Neural cell (in vitro differentiated cells): ENCODE measurements at regions not wholly inside any gene's neighbourhood (a gene's known extent, or its start where the extent isn't known, plus 50 kb on each side); places are given as distances from the start of the nearest gene placed in this dataset.

ENCODE experiments used
- H2AFZ ChIP-seq: fragments of 200-600, 300-800 bp; sonication (generic), shearing (Covaris generic); 2 replicates; pipeline ENCODE4 v1.6.0; 2014; ENCODE audit warnings: low read depth, mild to moderate bottlenecking, antibody characterized with exemption, low read length, moderate library complexity
- H3F3A ChIP-seq: fragments of 200-600 bp; shearing (Covaris generic); 2 replicates; pipeline ENCODE4 v1.6.1; 2016; ENCODE audit warnings: mild to moderate bottlenecking, moderate library complexity, mixed read lengths, antibody characterized with exemption, low read length; ENCODE audit not compliant: insufficient read depth, poor library complexity, severe bottlenecking
- H3K27ac ChIP-seq: fragments of 200-600, 300-800 bp; sonication (generic), shearing (Covaris generic); 2 replicates; pipeline ENCODE4 v1.5.1; 2014; ENCODE audit warnings: mild to moderate bottlenecking, low read length, moderate library complexity
- H3K27me3 ChIP-seq: fragments of 300-800, 200-600 bp; sonication (generic), shearing (Covaris generic); 2 replicates; pipeline ENCODE4 v1.6.0; 2014; ENCODE audit warnings: mild to moderate bottlenecking, low read depth, low read length, moderate library complexity; ENCODE audit not compliant: insufficient read depth
- H3K36me3 ChIP-seq: fragments of 300-800, 200-600 bp; sonication (generic), shearing (Covaris generic); 2 replicates; pipeline ENCODE4 v1.5.1; 2014; ENCODE audit warnings: mild to moderate bottlenecking, antibody characterized with exemption, low read length, moderate library complexity; ENCODE audit not compliant: insufficient read depth
- H3K4me2 ChIP-seq: fragments of 300-800, 200-600 bp; sonication (generic), shearing (Covaris generic); 2 replicates; pipeline ENCODE4 v1.6.0; 2014; ENCODE audit warnings: mild to moderate bottlenecking, low read length
- H3K4me3 ChIP-seq: fragments of 300-800, 200-600 bp; sonication (generic), shearing (Covaris generic); 2 replicates; pipeline ENCODE4 v1.5.1; 2014; ENCODE audit warnings: mild to moderate bottlenecking, low read length, moderate library complexity
- H3K79me2 ChIP-seq: fragments of 200-600 bp; shearing (Covaris generic); replicated peaks from 2 replicates; pipeline ENCODE4 v1.6.0; 2014; ENCODE audit warnings: mild to moderate bottlenecking, low read length, moderate library complexity; ENCODE audit not compliant: insufficient read depth
- H3K9ac ChIP-seq: fragments of 300-800, 200-600 bp; sonication (generic), shearing (Covaris generic); 2 replicates; pipeline ENCODE4 v1.6.1; 2016; ENCODE audit warnings: mild to moderate bottlenecking, low read length, mixed read lengths
- H3K9me2 ChIP-seq: fragments of 200-600 bp; shearing (Covaris generic); 2 replicates; pipeline ENCODE4 v1.6.1; 2016; ENCODE audit warnings: mild to moderate bottlenecking, low read length, mixed read lengths; ENCODE audit not compliant: insufficient read depth
- H3K9me3 ChIP-seq: fragments of 200-600, 300-800 bp; sonication (generic), shearing (Covaris generic); 2 replicates; pipeline ENCODE4 v1.6.1; 2016; ENCODE audit warnings: mild to moderate bottlenecking, mixed run types, low read length, moderate library complexity, mixed read lengths
- H4K20me1 ChIP-seq: fragments of 200-600 bp; shearing (Covaris generic); 2 replicates; pipeline ENCODE4 v1.6.1; 2016; ENCODE audit warnings: mild to moderate bottlenecking, mixed run types; ENCODE audit not compliant: insufficient read depth
- EP300 ChIP-seq: fragments of 450-650 bp; conservative IDR thresholded peaks from 2 replicates; pipeline ENCODE4 v1.6.1; 2014; ENCODE audit warnings: antibody characterized with exemption, mild to moderate bottlenecking, moderate library complexity; ENCODE audit not compliant: poor library complexity, severe bottlenecking
- EZH2 ChIP-seq: fragments of 200-600, 300-800 bp; shearing (Covaris generic), sonication (generic); IDR thresholded peaks from 2 replicates; pipeline ENCODE4 v1.6.1; 2014; ENCODE audit warnings: antibody characterized with exemption, low read length, borderline replicate concordance, mild to moderate bottlenecking; ENCODE audit not compliant: insufficient read depth, poor library complexity, severe bottlenecking
- MXI1 ChIP-seq: fragments of 450-650 bp; conservative IDR thresholded peaks from 2 replicates; pipeline ENCODE4 v1.6.1; 2014; ENCODE audit warnings: antibody characterized with exemption, mild to moderate bottlenecking; ENCODE audit not compliant: poor library complexity, severe bottlenecking
- POLR2AphosphoS5 ChIP-seq: IDR thresholded peaks from 2 replicates; pipeline ENCODE4 v1.6.1; 2012
- RAD21 ChIP-seq: fragments of 450-650 bp; conservative IDR thresholded peaks from 2 replicates; pipeline ENCODE4 v1.6.1; 2014; ENCODE audit warnings: antibody characterized with exemption, mild to moderate bottlenecking, moderate library complexity
- SMC3 ChIP-seq: fragments of 450-650 bp; conservative IDR thresholded peaks from 2 replicates; pipeline ENCODE4 v1.6.1; 2014; ENCODE audit warnings: antibody characterized with exemption, mild to moderate bottlenecking, moderate library complexity; ENCODE audit not compliant: poor library complexity
- TAF1 ChIP-seq: IDR thresholded peaks from 2 replicates; pipeline ENCODE4 v1.6.1; 2012; ENCODE audit warnings: low read depth
- TF ChIP-seq, protein P1 (sequence below): IDR thresholded peaks from 2 replicates; pipeline ENCODE4 v1.6.1; 2012; ENCODE audit warnings: borderline replicate concordance
- TF ChIP-seq, protein P2 (sequence below): fragments of 450-650 bp; IDR thresholded peaks from 2 replicates; pipeline ENCODE4 v1.5.1; 2014; ENCODE audit warnings: antibody characterized with exemption, mild to moderate bottlenecking, moderate library complexity; ENCODE audit not compliant: poor library complexity, severe bottlenecking

DNA sequence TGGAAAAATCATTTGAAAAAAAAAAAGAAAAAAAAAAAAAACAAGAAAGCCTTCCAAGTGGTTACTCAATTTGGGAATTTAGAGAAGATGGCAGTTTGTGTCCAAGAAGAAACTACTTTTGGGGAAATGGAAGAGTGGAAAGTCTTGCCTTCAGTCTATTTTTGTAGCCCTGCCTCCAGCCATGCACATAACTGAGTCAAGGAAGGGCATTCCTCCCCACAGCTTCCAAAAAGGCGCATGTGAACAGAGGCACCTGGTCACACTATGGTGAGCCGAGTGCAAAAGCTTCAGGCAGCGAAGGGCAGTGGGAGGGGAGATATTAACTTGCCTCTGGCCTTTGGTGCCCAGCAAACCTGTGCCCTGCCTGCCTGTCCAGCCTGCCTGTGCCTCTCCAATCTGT is 163.7 kb downstream of the SMIM20 start:
- no peaks in the 10 kb centered on the region for H4K20me1 ChIP-seq
- no peak overlapping the region for H3K9ac ChIP-seq
- no peak overlapping the region for H3K4me3 ChIP-seq
- H3F3A ChIP-seq = no peaks in the 10 kb centered on the region
- H2AFZ ChIP-seq = no peak overlapping the region
- no peaks in the 10 kb centered on the region for H3K9me2 ChIP-seq
- no peaks in the 10 kb centered on the region for H3K9me3 ChIP-seq
- H3K27ac ChIP-seq = no peak overlapping the region
- H3K79me2 ChIP-seq = no peaks in the 10 kb centered on the region
- TF ChIP-seq MXI1 (no peak), SMC3 (no peak)
- no peaks in the 10 kb centered on the region for H3K36me3 ChIP-seq
- no peak overlapping the region for H3K4me2 ChIP-seq
- no peaks in the 10 kb centered on the region for H3K27me3 ChIP-seq

DNA sequence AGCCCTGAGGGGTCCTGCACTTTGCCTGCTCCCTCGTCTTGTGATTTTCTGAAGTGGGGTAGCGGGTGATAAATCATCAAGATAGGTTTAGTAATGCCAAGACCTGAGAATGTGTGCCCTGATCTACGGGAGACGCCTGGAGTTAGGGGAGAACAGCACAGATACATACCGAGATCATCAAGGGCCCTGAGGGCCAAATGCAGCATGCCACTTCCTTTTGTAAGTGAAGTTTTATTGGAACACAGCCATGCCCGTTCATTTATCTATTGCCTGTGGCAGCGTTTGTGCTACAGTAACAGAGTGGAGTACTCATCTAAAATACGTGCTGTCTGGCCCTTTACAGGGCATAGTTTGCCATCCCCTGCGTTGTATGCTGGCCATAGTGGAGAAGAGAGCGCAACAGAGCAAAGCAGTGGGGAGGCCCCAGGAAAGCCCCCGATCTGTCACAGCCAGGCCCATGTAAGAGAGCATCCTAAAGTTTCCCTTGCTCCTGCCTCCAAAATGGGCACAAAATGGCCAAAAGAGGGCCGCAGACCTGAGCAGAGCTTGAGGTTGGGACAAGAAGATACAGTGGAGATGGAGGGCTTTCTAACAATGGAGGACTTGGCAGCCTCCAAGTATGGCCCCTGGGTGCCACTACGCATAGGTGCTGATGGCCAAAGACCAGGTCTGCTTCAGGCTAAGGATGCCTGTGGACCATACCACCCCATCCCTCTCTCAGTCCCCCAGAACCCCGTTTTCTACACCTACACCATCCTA is 167.0 kb downstream of the SMIM20 start:
- Histone ChIP-seq H3K9me2 (no peaks in the 10 kb centered on the region), H3K4me3 (no peak overlapping the region), H3K36me3 (no peaks in the 10 kb centered on the region), H4K20me1 (no peaks in the 10 kb centered on the region), H2AFZ (no peak overlapping the region), H3K79me2 (no peaks in the 10 kb centered on the region), H3F3A (no peaks in the 10 kb centered on the region), H3K4me2 (no peak overlapping the region), H3K27me3 (no peaks in the 10 kb centered on the region), H3K9me3 (no peaks in the 10 kb centered on the region), H3K27ac (no peak overlapping the region), H3K9ac (no peak overlapping the region)
- TF ChIP-seq RAD21 (no peak), TAF1 (no peak), EZH2 (no peak), SMC3 (no peak), EP300 (no peak), POLR2AphosphoS5 (no peak), MXI1 (no peak)
- TF ChIP-seq, protein P1, sequence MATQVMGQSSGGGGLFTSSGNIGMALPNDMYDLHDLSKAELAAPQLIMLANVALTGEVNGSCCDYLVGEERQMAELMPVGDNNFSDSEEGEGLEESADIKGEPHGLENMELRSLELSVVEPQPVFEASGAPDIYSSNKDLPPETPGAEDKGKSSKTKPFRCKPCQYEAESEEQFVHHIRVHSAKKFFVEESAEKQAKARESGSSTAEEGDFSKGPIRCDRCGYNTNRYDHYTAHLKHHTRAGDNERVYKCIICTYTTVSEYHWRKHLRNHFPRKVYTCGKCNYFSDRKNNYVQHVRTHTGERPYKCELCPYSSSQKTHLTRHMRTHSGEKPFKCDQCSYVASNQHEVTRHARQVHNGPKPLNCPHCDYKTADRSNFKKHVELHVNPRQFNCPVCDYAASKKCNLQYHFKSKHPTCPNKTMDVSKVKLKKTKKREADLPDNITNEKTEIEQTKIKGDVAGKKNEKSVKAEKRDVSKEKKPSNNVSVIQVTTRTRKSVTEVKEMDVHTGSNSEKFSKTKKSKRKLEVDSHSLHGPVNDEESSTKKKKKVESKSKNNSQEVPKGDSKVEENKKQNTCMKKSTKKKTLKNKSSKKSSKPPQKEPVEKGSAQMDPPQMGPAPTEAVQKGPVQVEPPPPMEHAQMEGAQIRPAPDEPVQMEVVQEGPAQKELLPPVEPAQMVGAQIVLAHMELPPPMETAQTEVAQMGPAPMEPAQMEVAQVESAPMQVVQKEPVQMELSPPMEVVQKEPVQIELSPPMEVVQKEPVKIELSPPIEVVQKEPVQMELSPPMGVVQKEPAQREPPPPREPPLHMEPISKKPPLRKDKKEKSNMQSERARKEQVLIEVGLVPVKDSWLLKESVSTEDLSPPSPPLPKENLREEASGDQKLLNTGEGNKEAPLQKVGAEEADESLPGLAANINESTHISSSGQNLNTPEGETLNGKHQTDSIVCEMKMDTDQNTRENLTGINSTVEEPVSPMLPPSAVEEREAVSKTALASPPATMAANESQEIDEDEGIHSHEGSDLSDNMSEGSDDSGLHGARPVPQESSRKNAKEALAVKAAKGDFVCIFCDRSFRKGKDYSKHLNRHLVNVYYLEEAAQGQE = no peak
- TF ChIP-seq, protein P2, sequence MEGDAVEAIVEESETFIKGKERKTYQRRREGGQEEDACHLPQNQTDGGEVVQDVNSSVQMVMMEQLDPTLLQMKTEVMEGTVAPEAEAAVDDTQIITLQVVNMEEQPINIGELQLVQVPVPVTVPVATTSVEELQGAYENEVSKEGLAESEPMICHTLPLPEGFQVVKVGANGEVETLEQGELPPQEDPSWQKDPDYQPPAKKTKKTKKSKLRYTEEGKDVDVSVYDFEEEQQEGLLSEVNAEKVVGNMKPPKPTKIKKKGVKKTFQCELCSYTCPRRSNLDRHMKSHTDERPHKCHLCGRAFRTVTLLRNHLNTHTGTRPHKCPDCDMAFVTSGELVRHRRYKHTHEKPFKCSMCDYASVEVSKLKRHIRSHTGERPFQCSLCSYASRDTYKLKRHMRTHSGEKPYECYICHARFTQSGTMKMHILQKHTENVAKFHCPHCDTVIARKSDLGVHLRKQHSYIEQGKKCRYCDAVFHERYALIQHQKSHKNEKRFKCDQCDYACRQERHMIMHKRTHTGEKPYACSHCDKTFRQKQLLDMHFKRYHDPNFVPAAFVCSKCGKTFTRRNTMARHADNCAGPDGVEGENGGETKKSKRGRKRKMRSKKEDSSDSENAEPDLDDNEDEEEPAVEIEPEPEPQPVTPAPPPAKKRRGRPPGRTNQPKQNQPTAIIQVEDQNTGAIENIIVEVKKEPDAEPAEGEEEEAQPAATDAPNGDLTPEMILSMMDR = no peak
